Body of pancreas (tissue), 4 donors: ENCODE measurements at regions not wholly inside any gene's neighbourhood (a gene's known extent, or its start where the extent isn't known, plus 50 kb on each side); places are given as distances from the start of the nearest gene placed in this dataset.
"Not testable (repeated sequence)": the region's sequence is repeated elsewhere in the genome, so short reads cannot be mapped to it uniquely, and the experiment has no call there.

Experiments
- ATAC-seq: fragments of 150-250 bp; one replicate; pipeline ENCODE4 v1.9.1; 2016
- DNase-seq, 4 donors: peaks; one replicate each; pipeline ENCODE4 v3.0.0-alpha.2; 2019
- H3K27ac ChIP-seq, 4 donors: fragments of 200-600 bp; sonication (generic); 1 replicate in 3 of 4; 2 replicates in 1 of 4; pipeline versions ENCODE4 v1.5.1 to v1.6.1; 2016 to 2019; ENCODE audit warnings: mild to moderate bottlenecking in 1 of 4, mixed read lengths in 1 of 4, moderate library complexity in 1 of 4
- H3K27me3 ChIP-seq, 2 donors: fragments of 200-600 bp; sonication (generic); one replicate each; pipeline ENCODE4 v1.6.0; 2016; ENCODE audit warnings: mild to moderate bottlenecking in 1 of 2
- H3K36me3 ChIP-seq, 2 donors: fragments of 200-600 bp; sonication (generic); replicated peaks in 1 of 2; 2 replicates each; pipeline ENCODE4 v1.5.1; 2016; ENCODE audit warnings: low read depth in 2 of 2; ENCODE audit not compliant: insufficient read depth in 1 of 2
- H3K4me1 ChIP-seq: fragments of 200-600 bp; sonication (generic); one replicate; pipeline ENCODE4 v1.6.0; 2016
- H3K4me3 ChIP-seq, 2 donors: fragments of 200-600 bp; sonication (generic); 1 replicate in 1 of 2; 2 replicates in 1 of 2; pipeline ENCODE4 v1.5.1; 2016 to 2019
- H3K9me3 ChIP-seq, 3 donors: fragments of 200-600 bp; sonication (generic); 1 replicate in 2 of 3; 2 replicates in 1 of 3; pipeline ENCODE4 v1.5.1; 2016
- CTCF ChIP-seq, 7 experiments: fragments of 450-650 bp in 4 of 7; fragments of 200-600 bp in 3 of 7; sonication (generic) in 3 of 7; IDR thresholded peaks; one replicate each; pipeline ENCODE4 v1.5.1; 2016 to 2019; ENCODE audit warnings: antibody characterized with exemption in 7 of 7
- POLR2A ChIP-seq, 3 donors: fragments of 450-650 bp; IDR thresholded peaks; one replicate each; pipeline ENCODE4 v1.6.1; 2016; ENCODE audit warnings: antibody characterized with exemption in 3 of 3, mild to moderate bottlenecking in 2 of 3
- WGBS, 2 donors: methylation state at CpG; one replicate each; pipeline ENCODE4 v1.1.5; 2017; 5-methylcytosine and 5-hydroxymethylcytosine counted together
- intact Hi-C: fragments of 100-400 bp; cut with DNase I; formaldehyde crosslinking; loops from one replicate; pipeline ENCODE4 v1.15.1; 2023

- DNase-seq, H3K27me3 ChIP-seq, intact Hi-C loops, ATAC-seq, H3K36me3 ChIP-seq, H3K27ac ChIP-seq, H3K9me3 ChIP-seq, H3K4me1 ChIP-seq, H3K4me3 ChIP-seq: not testable (repeated sequence)
- 88 to 89% methylated on average over 5 to 27 of the region's 32 CpGs for WGBS, 2 donors
These were observed 54.0 kb upstream of the WWC2 start for GRCh38 chr4:183044924-183045640.

GRCh38 chr4:183038436-183038835 lies 60.6 kb upstream of the WWC2 start:
- ATAC-seq: no peak

GRCh38 chr4:183035726-183036415 lies 63.2 kb upstream of the WWC2 start:
- TF ChIP-seq CTCF (IDR thresholded peaks at IDR 0.05): no peak
- no peak for TF ChIP-seq POLR2A (IDR thresholded peaks at IDR 0.05)
- DNase-seq (no peak), ATAC-seq (no peak)
- no peaks in the 10 kb centered on the region for H3K9me3 ChIP-seq
- WGBS, 2 donors: 14 to 19% methylated on average over 7 of the region's 7 CpGs
- intact Hi-C loops: no loop called here
- peaks cover 8% of the 10 kb centered on the region for H3K4me1 ChIP-seq
- no peaks in the 10 kb centered on the region for H3K27me3 ChIP-seq
- no peak overlapping the region for H3K27ac ChIP-seq
- H3K36me3 ChIP-seq: no peaks in the 10 kb centered on the region
- no peak overlapping the region for H3K4me3 ChIP-seq

More at GRCh38 chr4:183038436-183038835, 60.6 kb upstream of the WWC2 start:
- Histone ChIP-seq H3K27ac (no peak overlapping the region), H3K36me3 (no peaks in the 10 kb centered on the region), H3K9me3 (no peaks in the 10 kb centered on the region), H3K4me1 (peaks cover 8% of the 10 kb centered on the region), H3K4me3 (no peak overlapping the region), H3K27me3 (peaks cover 0 to under 1% of the 10 kb centered on the region in 2 donors)
- intact Hi-C loops: no loop called here
- 86 to 93% methylated on average over 3 of the region's 3 CpGs for WGBS, 2 donors
- TF ChIP-seq CTCF (IDR thresholded peaks at IDR 0.05) (no peak), POLR2A (IDR thresholded peaks at IDR 0.05) (no peak)
- no peak for DNase-seq

GRCh38 chr4:183035256-183035655 lies 63.8 kb upstream of the WWC2 start:
- H3K27me3 ChIP-seq: no peaks in the 10 kb centered on the region
- 21 to 31% methylated on average over 5 of the region's 5 CpGs for WGBS, 2 donors
- ATAC-seq (no peak), DNase-seq (no peak)
- TF ChIP-seq POLR2A (IDR thresholded peaks at IDR 0.05): no peak
- TF ChIP-seq CTCF (IDR thresholded peaks at IDR 0.05): no peak
- H3K36me3 ChIP-seq: no peaks in the 10 kb centered on the region
- peaks cover 8% of the 10 kb centered on the region for H3K4me1 ChIP-seq
- intact Hi-C loops: no loop called here
- H3K4me3 ChIP-seq: no peak overlapping the region
- no peaks in the 10 kb centered on the region for H3K9me3 ChIP-seq
- no peak overlapping the region for H3K27ac ChIP-seq

- no peak for DNase-seq
- TF ChIP-seq CTCF (IDR thresholded peaks at IDR 0.05) (no peak), POLR2A (IDR thresholded peaks at IDR 0.05) (no peak)
- peaks cover 8% of the 10 kb centered on the region for H3K4me1 ChIP-seq
- H3K4me3 ChIP-seq: no peak overlapping the region
- ATAC-seq: no peak
- no peaks in the 10 kb centered on the region for H3K9me3 ChIP-seq
- H3K36me3 ChIP-seq: no peaks in the 10 kb centered on the region
- no peak overlapping the region for H3K27ac ChIP-seq
- no peaks in the 10 kb centered on the region for H3K27me3 ChIP-seq
- intact Hi-C loops: no loop called here
- 47 to 71% methylated on average over 4 of the region's 4 CpGs for WGBS, 2 donors
These were observed 68.2 kb upstream of the WWC2 start for GRCh38 chr4:183030823-183031222.
